Osteocyte (in vitro differentiated cells): ENCODE measurements at regions not wholly inside any gene's neighbourhood (a gene's known extent, or its start where the extent isn't known, plus 50 kb on each side); places are given as distances from the start of the nearest gene placed in this dataset.
A peak's percentile ranks its signal among the peaks of the same experiment; 100 is the strongest.
"Not testable (repeated sequence)": the region's sequence is repeated elsewhere in the genome, so short reads cannot be mapped to it uniquely, and the experiment has no call there.

Experiments used
- DNase-seq: peaks from one replicate; pipeline ENCODE4 v3.0.0; 2021; ENCODE audit warnings: mixed read lengths; ENCODE audit not compliant: unreplicated experiment; ENCODE audit errors: extremely low spot score
- H3K27ac Mint-ChIP-seq: one replicate; pipeline ENCODE4 v1.8.0; 2021; ENCODE audit warnings: mild to moderate bottlenecking, mixed read lengths; ENCODE audit not compliant: unreplicated experiment
- H3K27me3 Mint-ChIP-seq: one replicate; pipeline ENCODE4 v1.8.0; 2021; ENCODE audit warnings: mixed read lengths; ENCODE audit not compliant: unreplicated experiment
- H3K36me3 Mint-ChIP-seq: one replicate; pipeline ENCODE4 v1.8.0; 2021; ENCODE audit warnings: mixed read lengths; ENCODE audit not compliant: unreplicated experiment
- H3K4me1 Mint-ChIP-seq: one replicate; pipeline ENCODE4 v1.8.0; 2021; ENCODE audit warnings: mixed read lengths; ENCODE audit not compliant: unreplicated experiment
- H3K4me3 Mint-ChIP-seq: one replicate; pipeline ENCODE4 v1.8.0; 2021; ENCODE audit warnings: mild to moderate bottlenecking, moderate library complexity, mixed read lengths; ENCODE audit not compliant: unreplicated experiment
- H3K9me3 Mint-ChIP-seq: one replicate; pipeline ENCODE4 v1.8.0; 2021; ENCODE audit warnings: mixed read lengths; ENCODE audit not compliant: unreplicated experiment
- TF ChIP-seq, protein P1 (sequence below): fragments of 200-600 bp; sonication (generic); IDR thresholded peaks from 2 replicates; pipeline ENCODE4 v1.5.0; 2021; ENCODE audit warnings: antibody characterized with exemption, mild to moderate bottlenecking, moderate library complexity

DNA sequence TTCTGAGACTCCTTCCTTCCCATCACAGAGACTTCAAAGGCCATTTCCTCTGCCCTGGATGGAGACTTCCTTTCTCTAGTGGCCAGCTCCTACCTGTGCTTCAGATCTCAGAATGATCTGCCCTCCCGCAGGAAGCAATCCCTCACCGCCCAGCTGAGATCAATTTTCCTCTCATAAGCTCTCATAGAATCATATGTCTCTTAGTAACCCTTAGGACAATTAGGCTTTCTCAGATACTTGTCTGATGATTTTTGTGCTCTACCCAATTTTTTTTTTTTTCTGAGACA is 212.6 kb upstream of the PRSS58 start:
- Mint-ChIP-seq H3K4me1 (peaks cover 5% of the 10 kb centered on the region), H3K27me3 (peaks cover 24% of the 10 kb centered on the region), H3K27ac (no peak overlapping the region)

DNA sequence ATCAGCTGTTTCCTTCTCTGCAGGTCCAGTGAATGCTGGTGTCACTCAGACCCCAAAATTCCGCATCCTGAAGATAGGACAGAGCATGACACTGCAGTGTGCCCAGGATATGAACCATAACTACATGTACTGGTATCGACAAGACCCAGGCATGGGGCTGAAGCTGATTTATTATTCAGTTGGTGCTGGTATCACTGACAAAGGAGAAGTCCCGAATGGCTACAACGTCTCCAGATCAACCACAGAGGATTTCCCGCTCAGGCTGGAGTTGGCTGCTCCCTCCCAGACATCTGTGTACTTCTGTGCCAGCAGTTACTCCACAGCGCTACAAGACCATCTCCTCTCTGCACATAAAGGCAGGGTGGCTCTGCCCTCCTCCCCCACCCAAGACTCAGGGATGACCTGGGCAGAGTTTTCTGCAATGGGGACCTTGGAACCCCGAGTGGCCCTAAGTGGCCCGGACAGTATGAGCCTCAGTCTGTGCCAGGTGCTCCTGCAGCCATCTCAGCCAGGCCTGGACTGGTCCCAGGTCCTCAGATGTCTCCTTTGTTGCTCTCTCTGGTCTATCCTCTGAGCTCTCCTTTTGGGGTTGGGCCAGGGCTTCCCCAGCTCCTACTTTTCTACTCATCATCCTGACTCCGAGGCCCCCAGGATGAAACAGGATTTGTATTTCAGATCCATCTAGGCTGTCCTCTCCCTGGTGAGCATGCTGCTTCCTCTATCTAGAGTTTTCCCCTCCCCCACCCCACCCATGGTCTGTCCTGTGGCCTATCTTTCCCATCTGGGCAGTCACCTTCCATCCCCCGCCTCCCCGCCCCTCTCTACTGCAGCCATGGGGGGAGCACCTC is 212.1 kb upstream of the PRSS58 start:
- Mint-ChIP-seq H3K36me3 (no peaks in the 10 kb centered on the region), H3K4me1 (peaks cover 5% of the 10 kb centered on the region), H3K4me3 (no peak overlapping the region), H3K27ac (no peak overlapping the region), H3K9me3 (no peaks in the 10 kb centered on the region), H3K27me3 (peaks cover 24% of the 10 kb centered on the region)
- TF ChIP-seq, protein P1, sequence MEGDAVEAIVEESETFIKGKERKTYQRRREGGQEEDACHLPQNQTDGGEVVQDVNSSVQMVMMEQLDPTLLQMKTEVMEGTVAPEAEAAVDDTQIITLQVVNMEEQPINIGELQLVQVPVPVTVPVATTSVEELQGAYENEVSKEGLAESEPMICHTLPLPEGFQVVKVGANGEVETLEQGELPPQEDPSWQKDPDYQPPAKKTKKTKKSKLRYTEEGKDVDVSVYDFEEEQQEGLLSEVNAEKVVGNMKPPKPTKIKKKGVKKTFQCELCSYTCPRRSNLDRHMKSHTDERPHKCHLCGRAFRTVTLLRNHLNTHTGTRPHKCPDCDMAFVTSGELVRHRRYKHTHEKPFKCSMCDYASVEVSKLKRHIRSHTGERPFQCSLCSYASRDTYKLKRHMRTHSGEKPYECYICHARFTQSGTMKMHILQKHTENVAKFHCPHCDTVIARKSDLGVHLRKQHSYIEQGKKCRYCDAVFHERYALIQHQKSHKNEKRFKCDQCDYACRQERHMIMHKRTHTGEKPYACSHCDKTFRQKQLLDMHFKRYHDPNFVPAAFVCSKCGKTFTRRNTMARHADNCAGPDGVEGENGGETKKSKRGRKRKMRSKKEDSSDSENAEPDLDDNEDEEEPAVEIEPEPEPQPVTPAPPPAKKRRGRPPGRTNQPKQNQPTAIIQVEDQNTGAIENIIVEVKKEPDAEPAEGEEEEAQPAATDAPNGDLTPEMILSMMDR, result no peak
- DNase-seq, result no peak

More for the DNA sequence above, 212.6 kb upstream of the PRSS58 start:
- H3K36me3 Mint-ChIP-seq, result no peaks in the 10 kb centered on the region
- TF ChIP-seq, protein P1, result no peak
- H3K4me3 Mint-ChIP-seq, result no peak overlapping the region
- no peak for DNase-seq
- H3K9me3 Mint-ChIP-seq, result no peaks in the 10 kb centered on the region

DNA sequence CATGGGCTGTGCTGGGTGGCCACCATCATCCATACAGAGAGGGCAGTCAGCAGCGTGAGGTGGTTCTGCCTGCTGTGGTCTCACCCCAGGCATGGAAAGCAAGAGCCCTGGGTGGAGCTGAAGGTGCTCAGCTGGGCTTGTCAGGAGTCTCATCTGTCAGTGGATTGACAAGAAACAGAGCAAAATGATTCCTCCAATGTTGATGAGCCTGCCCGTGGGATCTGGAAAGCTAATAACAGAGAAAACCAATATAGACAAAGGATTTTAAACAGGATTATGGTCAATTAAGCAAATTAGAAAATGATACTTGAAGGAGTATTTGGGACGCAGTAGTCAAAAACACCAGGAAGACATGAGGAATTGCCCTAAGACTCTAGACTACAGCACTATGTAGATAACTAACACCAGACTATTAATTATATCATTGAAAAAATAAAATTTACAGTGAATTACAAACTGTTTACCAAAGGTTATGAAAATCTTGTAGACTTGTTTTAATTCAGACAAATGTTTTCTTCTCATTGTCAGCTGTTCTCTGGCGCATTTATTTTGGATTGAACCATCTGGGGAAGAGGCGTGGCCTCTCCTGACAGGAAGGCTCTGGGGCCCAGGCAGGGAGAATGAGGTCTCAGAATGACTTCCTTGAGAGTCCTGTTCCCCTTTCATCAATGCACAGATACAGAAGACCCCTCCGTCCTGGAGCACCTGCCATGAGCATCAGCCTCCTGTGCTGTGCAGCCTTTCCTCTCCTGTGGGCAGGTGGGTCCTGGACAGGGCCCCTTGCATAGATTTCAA is 211.2 kb upstream of the PRSS58 start:
- Mint-ChIP-seq H3K4me3 (no peak overlapping the region), H3K36me3 (no peaks in the 10 kb centered on the region), H3K27ac (no peak overlapping the region), H3K4me1 (peaks cover 5% of the 10 kb centered on the region), H3K9me3 (no peaks in the 10 kb centered on the region), H3K27me3 (peaks cover 21% of the 10 kb centered on the region)
- DNase-seq, result peak; percentile 40
- TF ChIP-seq, protein P1, result no peak

DNA sequence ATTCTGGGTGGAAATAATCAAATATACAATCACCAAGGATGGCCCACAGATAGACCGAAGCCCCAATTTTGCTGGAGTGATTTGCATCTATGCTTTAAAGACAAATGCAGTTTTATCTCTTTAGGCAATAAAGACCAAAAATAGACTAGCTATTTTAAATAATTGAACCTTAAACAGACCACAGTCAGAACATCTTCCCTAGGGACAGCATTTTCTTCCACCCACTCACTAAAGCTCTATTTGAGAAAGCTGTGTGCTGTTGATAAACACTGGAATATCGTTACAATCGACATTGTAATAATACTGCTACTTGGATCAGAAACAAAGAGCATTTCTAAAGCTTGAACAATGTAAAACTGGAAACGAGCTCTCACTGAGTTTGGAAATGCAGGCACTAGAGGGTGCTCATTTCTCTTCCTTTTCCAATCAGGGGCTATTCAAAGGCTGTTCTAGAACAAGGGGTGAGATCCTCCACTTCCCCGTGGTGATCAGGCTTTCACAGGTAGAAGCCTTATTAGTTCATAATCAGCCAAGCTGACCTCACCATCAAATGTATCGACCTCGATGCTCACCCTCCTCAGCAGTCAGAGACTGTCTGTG is 209.3 kb upstream of the PRSS58 start:
- H3K9me3 Mint-ChIP-seq, H3K4me3 Mint-ChIP-seq, DNase-seq, H3K27ac Mint-ChIP-seq, H3K27me3 Mint-ChIP-seq, H3K36me3 Mint-ChIP-seq: not testable (repeated sequence)
- H3K4me1 Mint-ChIP-seq, result peaks cover 20% of the 10 kb centered on the region
- TF ChIP-seq, protein P1, result peak; percentile 32

DNA sequence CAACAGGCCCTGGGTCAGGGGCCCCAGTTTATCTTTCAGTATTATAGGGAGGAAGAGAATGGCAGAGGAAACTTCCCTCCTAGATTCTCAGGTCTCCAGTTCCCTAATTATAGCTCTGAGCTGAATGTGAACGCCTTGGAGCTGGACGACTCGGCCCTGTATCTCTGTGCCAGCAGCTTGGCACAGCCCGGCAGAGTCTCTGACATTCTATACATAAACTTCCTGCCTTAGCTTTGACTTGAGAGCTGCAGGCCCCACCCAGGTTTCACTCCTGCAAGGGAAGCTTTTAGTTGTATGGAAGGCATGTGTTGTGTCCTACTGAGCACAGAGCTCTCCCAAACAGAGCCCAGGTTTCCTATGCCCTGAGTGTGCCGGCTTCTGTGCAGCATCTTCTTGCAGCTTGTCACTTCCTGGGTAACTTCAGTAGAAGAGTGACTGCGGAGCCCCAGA is 205.6 kb upstream of the PRSS58 start:
- Mint-ChIP-seq H3K27ac (peak overlapping the region; percentile 92), H3K4me1 (peaks cover 47% of the 10 kb centered on the region), H3K27me3 (no peaks in the 10 kb centered on the region), H3K36me3 (no peaks in the 10 kb centered on the region), H3K9me3 (no peaks in the 10 kb centered on the region), H3K4me3 (no peak overlapping the region)
- peak; percentile 65 for DNase-seq
- TF ChIP-seq, protein P1, result no peak
